NCI-H748 (cell line): ENCODE measurements at regions not wholly inside any gene's neighbourhood (a gene's known extent, or its start where the extent isn't known, plus 50 kb on each side); places are given as distances from the start of the nearest gene placed in this dataset.

Source experiments
- DNase-seq: peaks from one replicate; lab custom pipeline; 2025; ENCODE audit not compliant: unreplicated experiment; lab: John Stamatoyannopoulos, UW

GRCh38 chr1:88179943-88180342 lies 504.1 kb upstream of the PKN2 start:
- DNase-seq: no peak

GRCh38 chr1:88180449-88181108 lies 503.5 kb upstream of the PKN2 start:
- DNase-seq: peak; percentile 57

GRCh38 chr1:88186911-88187310 lies 497.2 kb upstream of the PKN2 start:
- DNase-seq: no peak

DNA sequence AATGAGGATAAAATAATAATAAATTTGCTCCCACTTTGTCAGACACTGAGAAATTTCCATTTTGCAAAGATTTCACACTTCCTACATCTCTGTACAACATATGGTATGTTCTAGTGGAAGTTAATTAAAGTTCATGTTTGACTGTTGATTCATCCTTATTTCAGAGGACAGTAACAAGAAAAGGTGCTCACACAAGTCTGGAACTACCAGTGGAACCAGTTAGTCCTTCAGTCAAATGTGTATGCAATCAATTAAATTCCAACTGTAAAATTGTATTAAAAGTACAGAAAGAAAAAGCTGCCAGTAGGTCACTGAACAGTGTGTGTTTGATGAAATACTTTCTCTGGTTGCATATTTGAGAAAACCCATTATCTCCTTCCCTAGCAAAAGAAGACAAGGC lies 496.0 kb upstream of the PKN2 start:
- DNase-seq: no peak

- DNase-seq: no peak
These were observed 494.5 kb upstream of the PKN2 start for GRCh38 chr1:88189525-88189924.

- DNase-seq: no peak
These were observed 492.2 kb upstream of the PKN2 start for GRCh38 chr1:88191917-88192316.

DNA sequence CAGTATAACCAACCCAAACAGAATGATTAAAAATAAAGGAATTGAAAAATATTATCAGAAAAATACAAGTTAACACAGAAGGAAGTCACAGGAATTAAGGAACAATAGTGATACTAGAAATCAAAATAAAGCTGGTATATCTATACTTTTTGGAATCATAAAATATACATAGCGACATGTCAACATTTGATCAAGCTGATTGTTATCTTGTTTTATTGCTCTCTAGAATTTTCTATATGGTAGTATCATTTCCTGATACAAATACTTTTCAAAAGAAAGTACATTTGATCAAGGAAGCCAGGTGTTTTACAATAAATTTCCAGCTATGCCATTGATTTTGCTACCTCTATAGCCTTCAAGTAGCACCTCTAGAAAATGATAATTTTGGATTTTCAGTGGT lies 489.5 kb upstream of the PKN2 start:
- DNase-seq: no peak

DNA sequence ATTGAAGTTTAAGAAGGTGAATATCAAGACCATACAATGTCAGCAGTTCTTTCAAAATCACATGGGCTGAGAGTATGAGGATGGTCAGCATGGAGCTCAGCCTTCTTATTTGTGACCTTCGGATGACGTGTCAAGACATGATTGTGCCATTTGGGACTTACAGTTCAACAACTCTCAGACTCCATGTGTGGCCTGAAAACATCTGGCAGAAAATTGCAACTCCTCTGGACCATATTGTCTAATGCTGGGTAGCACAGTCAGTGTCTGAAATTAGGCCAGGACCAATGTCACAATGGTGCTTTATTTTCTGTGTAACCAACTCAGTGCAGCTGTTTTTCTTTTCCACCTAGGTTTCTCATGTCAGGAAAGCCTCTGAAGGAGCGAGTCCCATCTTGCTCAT lies 483.5 kb upstream of the PKN2 start:
- no peak for DNase-seq

DNA sequence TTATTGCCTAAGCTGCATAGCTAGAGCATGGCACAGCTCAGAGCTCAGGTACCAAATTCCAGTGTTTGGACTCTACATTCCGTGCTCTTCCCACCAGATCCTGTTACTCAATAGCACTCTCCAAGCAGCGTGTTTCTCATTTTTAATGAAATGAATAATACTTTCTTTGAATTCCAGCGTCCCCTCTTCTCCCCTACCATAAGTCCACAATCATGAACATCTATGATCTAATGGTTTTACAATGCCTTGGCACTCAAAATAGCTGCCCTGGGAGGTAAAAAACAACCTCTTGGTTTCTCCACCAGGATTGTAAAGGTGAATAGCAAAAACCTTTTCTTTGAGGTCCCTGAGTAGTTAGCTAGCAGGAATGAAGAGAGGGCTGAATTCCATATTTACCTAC lies 480.0 kb upstream of the PKN2 start:
- no peak for DNase-seq

- DNase-seq: no peak
These were observed 479.4 kb upstream of the PKN2 start for GRCh38 chr1:88204612-88205167.

DNA sequence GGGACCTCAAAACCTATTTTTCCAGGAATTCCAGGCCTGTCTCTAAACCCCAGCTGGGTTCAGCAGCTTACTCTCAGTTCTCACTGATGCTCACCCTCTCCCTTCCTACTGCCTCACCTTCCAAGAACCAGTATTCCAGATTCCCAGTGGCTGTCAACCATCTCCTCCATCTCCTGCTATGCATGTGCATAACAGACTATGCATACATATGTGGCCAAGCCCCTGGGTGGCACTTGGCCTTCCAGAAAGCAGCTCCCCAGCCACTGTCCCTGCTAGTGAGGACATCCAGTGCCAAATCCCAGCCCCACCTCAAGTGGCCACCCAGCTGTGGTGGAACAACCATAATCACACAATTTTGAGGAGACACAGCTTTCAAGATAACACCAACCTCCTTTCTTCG lies 475.7 kb upstream of the PKN2 start:
- DNase-seq: no peak

DNA sequence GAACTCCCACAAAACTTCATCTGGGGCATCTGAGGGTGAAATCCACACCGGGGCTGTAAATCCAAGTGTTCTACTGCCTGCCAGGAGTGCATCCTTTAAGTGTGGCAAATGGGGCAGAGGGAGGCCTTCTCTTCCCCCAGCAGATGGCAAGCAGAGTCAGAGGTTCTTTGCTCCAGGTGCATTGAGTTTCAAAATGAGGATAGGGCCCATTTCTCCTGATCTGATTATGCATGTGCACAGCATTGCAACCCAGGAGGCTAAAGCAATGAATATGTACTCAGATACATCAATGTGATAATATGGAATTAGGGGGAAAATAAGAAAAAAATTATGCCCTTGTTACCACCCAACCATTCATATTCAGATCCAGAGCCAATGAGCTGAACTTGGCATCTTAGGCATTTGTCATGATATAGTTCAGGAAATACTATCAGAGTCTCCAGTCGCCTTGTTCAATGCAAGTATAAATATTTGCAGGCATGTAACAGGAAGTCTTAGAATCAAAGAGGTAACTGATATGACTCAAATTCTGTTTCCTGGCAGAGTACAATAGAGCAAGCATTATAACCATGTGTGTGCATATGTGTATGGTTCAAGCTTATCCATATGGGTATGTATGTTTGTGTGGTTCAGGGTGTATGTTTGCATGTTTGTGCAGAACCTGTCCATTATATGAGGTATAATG lies 473.8 kb upstream of the PKN2 start:
- DNase-seq: no peak

GRCh38 chr1:88216441-88216840 lies 467.6 kb upstream of the PKN2 start:
- peak; percentile 52 for DNase-seq

DNA sequence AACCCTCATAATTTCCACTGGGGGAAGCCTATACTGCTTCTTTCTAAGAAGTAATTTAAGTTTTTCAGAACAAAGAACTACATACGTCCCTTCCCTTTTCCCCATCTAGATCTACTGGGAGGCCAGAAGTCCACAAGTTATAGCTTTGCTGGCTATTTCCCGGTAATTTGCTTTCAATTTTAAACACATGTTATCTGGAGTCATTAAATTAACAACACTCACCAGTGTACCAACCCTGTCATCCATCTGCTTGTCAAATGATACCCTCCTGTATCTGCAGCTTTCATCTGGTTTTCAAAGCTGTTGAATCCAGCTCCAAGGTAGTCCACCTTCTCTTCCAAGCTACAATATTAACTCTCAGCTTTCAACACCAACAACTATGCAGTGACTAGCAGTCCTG lies 466.7 kb upstream of the PKN2 start:
- DNase-seq: no peak

DNA sequence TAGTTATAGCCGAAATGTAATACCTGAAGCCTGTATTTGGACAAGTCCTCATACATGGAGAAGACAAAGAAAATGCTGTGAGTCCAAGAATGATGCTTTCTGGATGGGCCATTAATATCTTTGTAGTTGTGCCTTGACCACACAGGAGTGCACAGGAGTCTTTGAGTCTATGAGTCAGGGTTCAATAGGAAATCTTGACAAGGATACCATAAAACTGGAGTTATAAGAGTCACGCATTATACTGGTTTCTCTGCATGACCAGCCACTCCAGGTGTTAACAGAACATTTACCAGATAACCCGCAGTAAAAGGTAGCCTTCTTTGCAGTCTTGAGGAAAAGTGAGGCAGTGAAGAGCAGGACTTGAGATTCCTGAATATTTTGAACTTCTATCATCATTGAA lies 464.6 kb upstream of the PKN2 start:
- DNase-seq: no peak

DNA sequence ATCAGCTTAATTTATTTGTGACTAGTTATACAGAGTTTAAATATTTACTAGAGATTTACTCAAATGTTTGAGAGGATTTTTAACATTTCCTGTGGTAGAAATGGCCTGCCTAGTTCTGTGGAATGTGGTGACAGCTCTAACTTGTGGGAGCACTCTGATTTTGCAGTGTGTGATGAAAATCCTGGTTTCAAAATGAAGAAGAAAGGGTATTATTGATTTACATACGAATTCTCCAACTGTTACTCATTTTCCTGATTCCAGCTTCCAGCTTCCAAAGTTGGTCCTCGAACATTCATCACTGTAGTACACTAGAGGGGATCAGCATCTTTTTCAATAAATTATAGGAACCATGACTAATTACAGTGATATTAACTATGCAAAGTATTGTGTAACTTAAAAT lies 462.7 kb upstream of the PKN2 start:
- no peak for DNase-seq

DNA sequence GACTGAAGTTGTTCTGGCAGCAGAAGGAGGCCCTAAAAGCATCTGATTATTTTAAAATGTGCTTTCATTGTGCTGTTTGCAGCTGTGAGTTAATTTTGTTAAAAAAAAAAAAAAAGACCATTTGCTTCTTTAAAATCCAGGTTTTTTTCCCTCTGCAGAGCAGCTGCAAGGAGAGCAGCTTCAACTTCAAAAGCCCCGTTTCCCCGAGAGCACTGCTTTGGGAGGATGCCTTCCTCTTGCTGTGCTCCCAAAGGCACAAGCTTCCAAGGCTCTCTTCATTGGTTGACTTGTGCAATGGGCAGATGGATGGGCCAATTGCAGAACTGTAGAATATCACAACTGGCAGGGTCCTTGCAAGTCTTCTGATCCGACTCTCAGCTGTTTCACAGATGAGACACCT lies 459.2 kb upstream of the PKN2 start:
- no peak for DNase-seq

DNA sequence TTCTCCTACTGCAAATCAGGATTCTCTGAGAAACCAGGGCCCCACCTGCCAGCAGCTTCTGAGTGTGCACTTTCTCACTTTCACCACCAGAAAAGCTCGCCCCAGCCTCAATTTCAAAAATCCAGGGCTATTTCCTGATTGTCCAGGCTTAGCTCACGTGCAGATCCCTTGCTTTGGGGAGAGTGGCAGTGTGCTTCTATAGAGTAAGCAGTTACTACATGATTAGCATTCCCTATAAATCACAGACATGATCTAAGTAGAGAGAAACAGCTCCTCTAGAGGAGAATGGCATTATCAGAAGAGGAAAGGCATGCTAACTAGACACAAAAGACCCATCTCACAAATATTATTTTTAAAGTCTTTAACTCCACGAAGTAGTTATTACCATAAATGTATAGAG lies 456.0 kb upstream of the PKN2 start:
- no peak for DNase-seq

DNA sequence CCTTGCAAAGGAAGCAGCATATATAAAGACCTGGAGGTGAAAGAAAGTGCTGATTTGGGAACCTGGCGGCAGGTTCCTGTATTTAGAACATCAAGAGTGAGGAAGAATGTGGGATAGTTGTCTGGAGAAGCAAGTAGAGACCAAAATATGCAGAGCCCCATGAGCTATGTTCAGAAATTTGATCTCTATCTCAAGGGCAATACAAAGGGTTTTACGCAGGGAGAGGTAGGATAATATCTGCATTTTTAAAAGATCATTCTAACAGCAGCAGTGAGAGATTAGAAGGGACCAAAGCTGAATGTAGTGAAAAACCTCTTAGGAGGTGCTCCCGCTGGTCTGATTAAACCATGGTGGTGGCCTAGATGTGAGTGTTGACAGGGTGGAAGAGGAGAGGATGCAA lies 453.9 kb upstream of the PKN2 start:
- no peak for DNase-seq

DNA sequence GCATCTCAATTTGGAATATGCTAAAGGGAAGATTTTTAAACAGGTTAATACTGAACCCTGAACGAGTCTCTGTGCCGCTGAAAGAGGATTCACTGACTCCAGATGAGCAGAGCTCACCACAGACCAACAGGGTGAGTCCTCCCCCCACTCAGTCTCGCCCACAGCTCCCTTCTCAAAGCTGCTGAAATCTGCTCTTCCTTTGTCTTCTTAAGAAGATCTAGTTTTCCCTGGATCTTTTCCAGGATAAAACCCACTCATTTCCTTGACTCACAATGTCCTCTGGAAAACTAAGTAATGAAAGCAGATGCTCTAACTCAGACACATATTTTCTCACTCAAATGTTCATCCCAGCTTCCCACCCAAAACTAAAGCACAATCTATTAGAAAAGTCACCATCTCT lies 447.0 kb upstream of the PKN2 start:
- no peak for DNase-seq

DNA sequence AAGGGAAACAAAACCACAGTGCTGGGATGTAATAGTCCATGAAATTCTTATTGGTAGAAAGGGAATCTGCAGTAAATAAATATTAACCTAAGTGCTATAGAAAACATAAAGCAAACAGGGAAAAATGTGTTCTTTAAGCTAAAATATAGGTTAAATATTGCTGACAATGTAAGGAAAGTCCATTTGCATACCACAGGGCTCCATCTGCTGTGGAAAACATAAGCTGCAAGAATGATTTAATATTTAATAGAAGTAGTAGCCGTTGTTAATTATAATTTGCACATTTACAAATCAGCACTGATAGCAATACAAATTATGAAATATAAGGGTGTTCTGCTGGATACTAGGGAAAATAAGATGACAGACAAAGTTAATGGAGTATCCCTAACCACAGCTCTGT lies 444.9 kb upstream of the PKN2 start:
- DNase-seq: no peak

- DNase-seq: no peak
These were observed 436.4 kb upstream of the PKN2 start for GRCh38 chr1:88247666-88248065.

DNA sequence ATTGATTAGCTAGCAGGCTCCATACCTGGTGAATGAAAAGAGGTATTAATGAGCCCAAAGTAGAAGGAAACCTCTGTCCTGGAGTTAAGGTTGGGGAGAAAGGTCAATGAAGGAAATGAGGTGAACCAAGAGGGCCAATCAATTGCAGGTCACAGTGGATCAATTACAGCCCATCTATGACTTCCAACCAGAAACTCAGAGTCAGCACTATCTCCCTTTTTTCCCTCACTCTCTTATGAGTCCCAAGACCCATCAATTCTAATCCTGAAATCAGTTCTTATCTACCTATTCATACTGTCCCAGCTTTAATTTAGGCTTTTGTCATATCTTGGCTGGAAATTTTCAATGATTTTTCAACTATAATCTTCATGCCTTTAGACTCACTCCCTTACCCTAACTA lies 433.2 kb upstream of the PKN2 start:
- no peak for DNase-seq
